ENCODE measurements at regions not wholly inside any gene's neighbourhood (a gene's known extent, or its start where the extent isn't known, plus 50 kb on each side); places are given as distances from the start of the nearest gene placed in this dataset.
"Not testable (repeated sequence)": the region's sequence is repeated elsewhere in the genome, so short reads cannot be mapped to it uniquely, and the experiment has no call there.

GRCh38 chr4:116231999-116232398, 853.4 kb downstream of the TRAM1L1 start:
- WGBS, 2 experiments: 59 to 66% methylated on average over 4 of the region's 4 CpGs

GRCh38 chr4:116229420-116229819, 856.0 kb downstream of the TRAM1L1 start:
- H3K27ac ChIP-seq (ENCODE audit: insufficient read depth, low read depth, low read length, poor library complexity, severe bottlenecking): no peak overlapping the region
- WGBS, 2 experiments: 94 to 96% methylated on average over 2 of the region's 3 CpGs
- no peaks in the 10 kb centered on the region for H3K36me3 ChIP-seq (ENCODE audit: control insufficient read depth, insufficient read depth, low read length)

More at GRCh38 chr4:116231999-116232398, 853.4 kb downstream of the TRAM1L1 start:
- not testable (repeated sequence) for H3K27ac ChIP-seq (ENCODE audit: insufficient read depth, low read depth, low read length, poor library complexity, severe bottlenecking); H3K9me3 ChIP-seq (ENCODE audit: control insufficient read depth, low read length); H3K36me3 ChIP-seq (ENCODE audit: control insufficient read depth, insufficient read depth, low read length); H3K4me3 ChIP-seq (ENCODE audit: insufficient read depth, low read depth, low read length); H3K4me1 ChIP-seq (ENCODE audit: control insufficient read depth, insufficient read depth, low read length); H3K27me3 ChIP-seq (ENCODE audit: control insufficient read depth, insufficient read depth, low read length, poor library complexity, severe bottlenecking)

GRCh38 chr4:116223040-116223732, 862.2 kb downstream of the TRAM1L1 start:
- H3K4me3 ChIP-seq (ENCODE audit: insufficient read depth, low read depth, low read length): no peak overlapping the region
- WGBS, 2 experiments: 87 to 89% methylated on average over 7 to 8 of the region's 8 CpGs
- H3K36me3 ChIP-seq (ENCODE audit: control insufficient read depth, insufficient read depth, low read length): no peaks in the 10 kb centered on the region
- H3K4me1 ChIP-seq (ENCODE audit: control insufficient read depth, insufficient read depth, low read length): no peaks in the 10 kb centered on the region
- H3K9me3 ChIP-seq (ENCODE audit: control insufficient read depth, low read length): no peaks in the 10 kb centered on the region
- no peak overlapping the region for H3K27ac ChIP-seq (ENCODE audit: insufficient read depth, low read depth, low read length, poor library complexity, severe bottlenecking)
- H3K27me3 ChIP-seq (ENCODE audit: control insufficient read depth, insufficient read depth, low read length, poor library complexity, severe bottlenecking): no peaks in the 10 kb centered on the region

More at GRCh38 chr4:116229420-116229819, 856.0 kb downstream of the TRAM1L1 start:
- Histone ChIP-seq H3K4me3 (ENCODE audit: insufficient read depth, low read depth, low read length) (no peak overlapping the region), H3K4me1 (ENCODE audit: control insufficient read depth, insufficient read depth, low read length) (no peaks in the 10 kb centered on the region), H3K9me3 (ENCODE audit: control insufficient read depth, low read length) (no peaks in the 10 kb centered on the region), H3K27me3 (ENCODE audit: control insufficient read depth, insufficient read depth, low read length, poor library complexity, severe bottlenecking) (no peaks in the 10 kb centered on the region)

GRCh38 chr4:116217781-116218180, 867.6 kb downstream of the TRAM1L1 start:
- no peaks in the 10 kb centered on the region for H3K27me3 ChIP-seq (ENCODE audit: control insufficient read depth, insufficient read depth, low read length, poor library complexity, severe bottlenecking)
- WGBS, 2 experiments: 83 to 89% methylated on average over 1 to 2 of the region's 2 CpGs
- no peaks in the 10 kb centered on the region for H3K9me3 ChIP-seq (ENCODE audit: control insufficient read depth, low read length)
- H3K36me3 ChIP-seq (ENCODE audit: control insufficient read depth, insufficient read depth, low read length): no peaks in the 10 kb centered on the region
- no peak overlapping the region for H3K4me3 ChIP-seq (ENCODE audit: insufficient read depth, low read depth, low read length)
- H3K27ac ChIP-seq (ENCODE audit: insufficient read depth, low read depth, low read length, poor library complexity, severe bottlenecking): no peak overlapping the region
- H3K4me1 ChIP-seq (ENCODE audit: control insufficient read depth, insufficient read depth, low read length): no peaks in the 10 kb centered on the region

- H3K27ac ChIP-seq (ENCODE audit: insufficient read depth, low read depth, low read length, poor library complexity, severe bottlenecking): no peak overlapping the region
- H3K4me3 ChIP-seq (ENCODE audit: insufficient read depth, low read depth, low read length): no peak overlapping the region
- no peaks in the 10 kb centered on the region for H3K27me3 ChIP-seq (ENCODE audit: control insufficient read depth, insufficient read depth, low read length, poor library complexity, severe bottlenecking)
- WGBS, 2 experiments: 100% methylated on average over 1 of the region's 1 CpG
- no peaks in the 10 kb centered on the region for H3K4me1 ChIP-seq (ENCODE audit: control insufficient read depth, insufficient read depth, low read length)
- H3K9me3 ChIP-seq (ENCODE audit: control insufficient read depth, low read length): no peaks in the 10 kb centered on the region
- no peaks in the 10 kb centered on the region for H3K36me3 ChIP-seq (ENCODE audit: control insufficient read depth, insufficient read depth, low read length)
Measured at GRCh38 chr4:116215622-116216021, 869.8 kb downstream of the TRAM1L1 start.

GRCh38 chr4:116202524-116202923, 882.9 kb downstream of the TRAM1L1 start:
- Histone ChIP-seq H3K27me3 (ENCODE audit: control insufficient read depth, insufficient read depth, low read length, poor library complexity, severe bottlenecking) (no peaks in the 10 kb centered on the region), H3K4me3 (ENCODE audit: insufficient read depth, low read depth, low read length) (no peak overlapping the region), H3K4me1 (ENCODE audit: control insufficient read depth, insufficient read depth, low read length) (no peaks in the 10 kb centered on the region), H3K27ac (ENCODE audit: insufficient read depth, low read depth, low read length, poor library complexity, severe bottlenecking) (no peak overlapping the region), H3K9me3 (ENCODE audit: control insufficient read depth, low read length) (no peaks in the 10 kb centered on the region), H3K36me3 (ENCODE audit: control insufficient read depth, insufficient read depth, low read length) (no peaks in the 10 kb centered on the region)
- WGBS, 2 experiments: 100% methylated on average over 1 of the region's 1 CpG; no CpG with 5 or more reads in 1 of the 2 experiments

- WGBS, 2 experiments: 86 to 100% methylated on average over 1 to 2 of the region's 3 CpGs
- no peaks in the 10 kb centered on the region for H3K27me3 ChIP-seq (ENCODE audit: control insufficient read depth, insufficient read depth, low read length, poor library complexity, severe bottlenecking)
Measured at GRCh38 chr4:116197317-116197809, 888.0 kb downstream of the TRAM1L1 start.

GRCh38 chr4:116183241-116183640, 902.1 kb downstream of the TRAM1L1 start:
- Histone ChIP-seq H3K4me3 (ENCODE audit: insufficient read depth, low read depth, low read length) (no peak overlapping the region), H3K9me3 (ENCODE audit: control insufficient read depth, low read length) (no peaks in the 10 kb centered on the region), H3K36me3 (ENCODE audit: control insufficient read depth, insufficient read depth, low read length) (no peaks in the 10 kb centered on the region), H3K4me1 (ENCODE audit: control insufficient read depth, insufficient read depth, low read length) (no peaks in the 10 kb centered on the region), H3K27ac (ENCODE audit: insufficient read depth, low read depth, low read length, poor library complexity, severe bottlenecking) (no peak overlapping the region), H3K27me3 (ENCODE audit: control insufficient read depth, insufficient read depth, low read length, poor library complexity, severe bottlenecking) (no peaks in the 10 kb centered on the region)

More at GRCh38 chr4:116197317-116197809, 888.0 kb downstream of the TRAM1L1 start:
- Histone ChIP-seq H3K9me3 (ENCODE audit: control insufficient read depth, low read length) (no peaks in the 10 kb centered on the region), H3K4me1 (ENCODE audit: control insufficient read depth, insufficient read depth, low read length) (no peaks in the 10 kb centered on the region), H3K36me3 (ENCODE audit: control insufficient read depth, insufficient read depth, low read length) (no peaks in the 10 kb centered on the region), H3K4me3 (ENCODE audit: insufficient read depth, low read depth, low read length) (no peak overlapping the region), H3K27ac (ENCODE audit: insufficient read depth, low read depth, low read length, poor library complexity, severe bottlenecking) (no peak overlapping the region)

GRCh38 chr4:116180157-116180601, 905.2 kb downstream of the TRAM1L1 start:
- no peak overlapping the region for H3K27ac ChIP-seq (ENCODE audit: insufficient read depth, low read depth, low read length, poor library complexity, severe bottlenecking)
- no peaks in the 10 kb centered on the region for H3K4me1 ChIP-seq (ENCODE audit: control insufficient read depth, insufficient read depth, low read length)
- no peaks in the 10 kb centered on the region for H3K27me3 ChIP-seq (ENCODE audit: control insufficient read depth, insufficient read depth, low read length, poor library complexity, severe bottlenecking)
- WGBS, 2 experiments: 49 to 79% methylated on average over 2 of the region's 2 CpGs
- no peaks in the 10 kb centered on the region for H3K9me3 ChIP-seq (ENCODE audit: control insufficient read depth, low read length)
- H3K4me3 ChIP-seq (ENCODE audit: insufficient read depth, low read depth, low read length): no peak overlapping the region
- no peaks in the 10 kb centered on the region for H3K36me3 ChIP-seq (ENCODE audit: control insufficient read depth, insufficient read depth, low read length)

GRCh38 chr4:116151371-116151770, 934.0 kb downstream of the TRAM1L1 start:
- not testable (repeated sequence) for H3K27ac ChIP-seq (ENCODE audit: insufficient read depth, low read depth, low read length, poor library complexity, severe bottlenecking); H3K9me3 ChIP-seq (ENCODE audit: control insufficient read depth, low read length); H3K4me3 ChIP-seq (ENCODE audit: insufficient read depth, low read depth, low read length); H3K4me1 ChIP-seq (ENCODE audit: control insufficient read depth, insufficient read depth, low read length); H3K27me3 ChIP-seq (ENCODE audit: control insufficient read depth, insufficient read depth, low read length, poor library complexity, severe bottlenecking); H3K36me3 ChIP-seq (ENCODE audit: control insufficient read depth, insufficient read depth, low read length)
- WGBS, 2 experiments: 93 to 96% methylated on average over 6 to 7 of the region's 9 CpGs

Measured in ectodermal cell (in vitro differentiated cells).